ENCODE measurements at regions not wholly inside any gene's neighbourhood (a gene's known extent, or its start where the extent isn't known, plus 50 kb on each side); places are given as distances from the start of the nearest gene placed in this dataset.
"Not testable (repeated sequence)": the region's sequence is repeated elsewhere in the genome, so short reads cannot be mapped to it uniquely, and the experiment has no call there.

DNA sequence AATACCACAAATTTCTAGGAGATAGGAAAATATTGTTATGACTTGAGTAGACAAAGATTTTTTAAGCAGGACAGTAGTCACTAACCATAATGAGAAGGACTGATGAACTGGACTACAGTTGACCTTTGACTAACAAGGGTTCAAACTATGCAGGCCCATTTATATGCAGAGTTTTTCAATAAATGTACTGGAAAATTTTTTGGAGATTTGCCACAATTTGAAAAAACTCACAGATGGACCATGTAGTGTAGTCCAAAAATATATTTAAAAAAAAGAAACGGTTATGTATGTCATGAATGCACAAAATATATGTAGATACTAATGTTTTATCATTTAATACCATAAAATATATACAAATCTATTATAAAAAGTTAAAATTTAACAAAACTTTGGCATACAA, 151.8 kb downstream of the LRRN1 start:
- no peak overlapping the region for H3K9ac ChIP-seq (ENCODE audit: insufficient read depth, low read length, poor library complexity, severe bottlenecking)

DNA sequence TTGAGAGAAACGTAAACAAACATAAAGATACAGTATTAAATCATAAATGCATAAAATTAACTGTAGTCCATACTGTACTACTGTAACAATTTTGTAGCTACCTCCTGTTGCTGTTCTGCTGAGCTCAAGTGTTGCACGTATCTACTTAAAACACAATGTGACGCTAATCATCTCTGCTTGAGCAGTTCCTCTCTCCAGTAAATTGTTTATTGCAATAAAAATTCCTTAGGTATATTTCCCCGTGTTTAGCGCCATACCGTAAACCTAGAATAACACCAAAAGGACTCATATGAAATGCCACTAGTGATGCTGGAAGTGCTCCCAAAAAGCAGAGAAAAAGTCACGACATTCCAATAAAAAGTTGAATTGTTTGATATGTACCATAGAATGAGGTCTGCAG, 152.3 kb downstream of the LRRN1 start:
- no peak overlapping the region for H3K9ac ChIP-seq (ENCODE audit: insufficient read depth, low read length, poor library complexity, severe bottlenecking)
- intact Hi-C loops (cut with micrococcal nuclease) = no loop called here
- H3K4me2 ChIP-seq (replicated peaks; ENCODE audit: extremely low read depth, low read length, poor library complexity, severe bottlenecking) = no peak overlapping the region
- H3K27ac ChIP-seq (ENCODE audit: low read depth in 1 of 2, low read length in 2 of 2) = no peak overlapping the region
- TF ChIP-seq, protein P1, sequence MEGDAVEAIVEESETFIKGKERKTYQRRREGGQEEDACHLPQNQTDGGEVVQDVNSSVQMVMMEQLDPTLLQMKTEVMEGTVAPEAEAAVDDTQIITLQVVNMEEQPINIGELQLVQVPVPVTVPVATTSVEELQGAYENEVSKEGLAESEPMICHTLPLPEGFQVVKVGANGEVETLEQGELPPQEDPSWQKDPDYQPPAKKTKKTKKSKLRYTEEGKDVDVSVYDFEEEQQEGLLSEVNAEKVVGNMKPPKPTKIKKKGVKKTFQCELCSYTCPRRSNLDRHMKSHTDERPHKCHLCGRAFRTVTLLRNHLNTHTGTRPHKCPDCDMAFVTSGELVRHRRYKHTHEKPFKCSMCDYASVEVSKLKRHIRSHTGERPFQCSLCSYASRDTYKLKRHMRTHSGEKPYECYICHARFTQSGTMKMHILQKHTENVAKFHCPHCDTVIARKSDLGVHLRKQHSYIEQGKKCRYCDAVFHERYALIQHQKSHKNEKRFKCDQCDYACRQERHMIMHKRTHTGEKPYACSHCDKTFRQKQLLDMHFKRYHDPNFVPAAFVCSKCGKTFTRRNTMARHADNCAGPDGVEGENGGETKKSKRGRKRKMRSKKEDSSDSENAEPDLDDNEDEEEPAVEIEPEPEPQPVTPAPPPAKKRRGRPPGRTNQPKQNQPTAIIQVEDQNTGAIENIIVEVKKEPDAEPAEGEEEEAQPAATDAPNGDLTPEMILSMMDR (IDR thresholded peaks at IDR 0.05) = no peak
- no peak for DNase-seq
- no peaks in the 10 kb centered on the region for H3K27me3 ChIP-seq (ENCODE audit: control insufficient read depth in 2 of 2, insufficient read depth in 2 of 2, low read length in 2 of 2)
- H3K36me3 ChIP-seq (replicated peaks in 1 of 2; ENCODE audit: control insufficient read depth in 1 of 2, insufficient read depth in 2 of 2, low read length in 2 of 2) = no peaks in the 10 kb centered on the region
- Mint-ChIP-seq H3K9me3 (peaks cover 0 to 5% (median 4%) of the 10 kb centered on the region in 7 donors), H3K4me3 (no peak overlapping the region), H3K4me1 (no peaks in the 10 kb centered on the region), H3K27ac (no peak overlapping the region), H3K36me3 (no peaks in the 10 kb centered on the region), H3K27me3 (ENCODE audit: low read depth in 3 of 3) (no peaks in the 10 kb centered on the region)
- H4K20me1 ChIP-seq (ENCODE audit: insufficient read depth, low read length) = no peaks in the 10 kb centered on the region
- H3K4me1 ChIP-seq (ENCODE audit: control insufficient read depth in 1 of 2, insufficient read depth in 2 of 2, low read length in 2 of 2) = no peaks in the 10 kb centered on the region
- WGBS (ENCODE audit: insufficient coverage) = no CpG with 5 or more reads among the region's 7 CpGs
- H3K4me3 ChIP-seq (replicated peaks in 1 of 3; ENCODE audit: low read depth in 2 of 3, low read length in 3 of 3) = no peak overlapping the region
- H3K79me2 ChIP-seq (ENCODE audit: insufficient read depth, low read length) = no peaks in the 10 kb centered on the region
- H3K9me3 ChIP-seq (replicated peaks in 1 of 2; ENCODE audit: control insufficient read depth in 1 of 2, insufficient read depth in 1 of 2, low read length in 2 of 2) = no peaks in the 10 kb centered on the region
- no peak overlapping the region for H2AFZ ChIP-seq (ENCODE audit: insufficient read depth, low read depth, low read length, poor library complexity, severe bottlenecking)

More for the DNA sequence above, 151.8 kb downstream of the LRRN1 start:
- Mint-ChIP-seq H3K27ac (no peak overlapping the region), H3K27me3 (ENCODE audit: low read depth in 3 of 3) (no peaks in the 10 kb centered on the region), H3K4me3 (no peak overlapping the region), H3K4me1 (no peaks in the 10 kb centered on the region), H3K9me3 (peaks cover 0 to 6% (median 4%) of the 10 kb centered on the region in 7 donors), H3K36me3 (no peaks in the 10 kb centered on the region)
- WGBS (ENCODE audit: insufficient coverage) = no CpG with 5 or more reads among the region's 1 CpG
- no peaks in the 10 kb centered on the region for H4K20me1 ChIP-seq (ENCODE audit: insufficient read depth, low read length)
- intact Hi-C loops (cut with micrococcal nuclease) = no loop called here
- no peaks in the 10 kb centered on the region for H3K79me2 ChIP-seq (ENCODE audit: insufficient read depth, low read length)
- H3K27ac ChIP-seq (ENCODE audit: low read depth in 1 of 2, low read length in 2 of 2) = no peak overlapping the region
- no peak overlapping the region for H3K4me2 ChIP-seq (replicated peaks; ENCODE audit: extremely low read depth, low read length, poor library complexity, severe bottlenecking)
- H3K36me3 ChIP-seq (replicated peaks in 1 of 2; ENCODE audit: control insufficient read depth in 1 of 2, insufficient read depth in 2 of 2, low read length in 2 of 2) = no peaks in the 10 kb centered on the region
- H3K27me3 ChIP-seq (ENCODE audit: control insufficient read depth in 2 of 2, insufficient read depth in 2 of 2, low read length in 2 of 2) = no peaks in the 10 kb centered on the region
- no peaks in the 10 kb centered on the region for H3K4me1 ChIP-seq (ENCODE audit: control insufficient read depth in 1 of 2, insufficient read depth in 2 of 2, low read length in 2 of 2)
- H3K9me3 ChIP-seq (replicated peaks in 1 of 2; ENCODE audit: control insufficient read depth in 1 of 2, insufficient read depth in 1 of 2, low read length in 2 of 2) = no peaks in the 10 kb centered on the region
- no peak overlapping the region for H3K4me3 ChIP-seq (replicated peaks in 1 of 3; ENCODE audit: low read depth in 2 of 3, low read length in 3 of 3)
- TF ChIP-seq, protein P1 (IDR thresholded peaks at IDR 0.05) = no peak
- DNase-seq = no peak
- no peak overlapping the region for H2AFZ ChIP-seq (ENCODE audit: insufficient read depth, low read depth, low read length, poor library complexity, severe bottlenecking)

DNA sequence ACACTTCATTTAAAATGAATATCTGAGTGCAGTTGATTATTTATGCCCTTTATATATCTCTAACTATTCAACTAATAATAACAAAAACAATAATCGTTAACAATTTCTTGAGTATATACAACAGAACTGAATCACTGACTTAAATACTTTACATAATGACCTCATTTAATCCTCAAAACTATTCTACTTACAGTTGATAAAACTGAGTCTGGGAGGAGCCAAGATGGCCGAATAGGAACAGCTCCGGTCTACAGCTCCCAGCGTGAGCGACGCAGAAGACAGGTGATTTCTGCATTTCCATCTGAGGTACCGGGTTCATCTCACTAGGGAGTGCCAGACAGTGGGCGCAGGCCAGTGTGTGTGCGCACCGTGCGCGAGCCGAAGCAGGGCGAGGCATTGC, 163.6 kb downstream of the LRRN1 start:
- H3K4me1 ChIP-seq (ENCODE audit: control insufficient read depth in 1 of 2, insufficient read depth in 2 of 2, low read length in 2 of 2); H3K4me2 ChIP-seq (replicated peaks; ENCODE audit: extremely low read depth, low read length, poor library complexity, severe bottlenecking); H3K27me3 ChIP-seq (ENCODE audit: control insufficient read depth in 2 of 2, insufficient read depth in 2 of 2, low read length in 2 of 2); H3K9ac ChIP-seq (ENCODE audit: insufficient read depth, low read length, poor library complexity, severe bottlenecking); H3K27ac ChIP-seq (ENCODE audit: low read depth in 1 of 2, low read length in 2 of 2); H3K9me3 Mint-ChIP-seq; H3K27ac Mint-ChIP-seq; H4K20me1 ChIP-seq (ENCODE audit: insufficient read depth, low read length); H3K4me3 ChIP-seq (replicated peaks in 1 of 3; ENCODE audit: low read depth in 2 of 3, low read length in 3 of 3); H3K4me1 Mint-ChIP-seq; H3K79me2 ChIP-seq (ENCODE audit: insufficient read depth, low read length); H3K4me3 Mint-ChIP-seq; DNase-seq; H3K36me3 Mint-ChIP-seq; H2AFZ ChIP-seq (ENCODE audit: insufficient read depth, low read depth, low read length, poor library complexity, severe bottlenecking); intact Hi-C loops (cut with micrococcal nuclease); H3K9me3 ChIP-seq (replicated peaks in 1 of 2; ENCODE audit: control insufficient read depth in 1 of 2, insufficient read depth in 1 of 2, low read length in 2 of 2); H3K27me3 Mint-ChIP-seq (ENCODE audit: low read depth in 3 of 3); H3K36me3 ChIP-seq (replicated peaks in 1 of 2; ENCODE audit: control insufficient read depth in 1 of 2, insufficient read depth in 2 of 2, low read length in 2 of 2): not testable (repeated sequence)
- WGBS (ENCODE audit: insufficient coverage) = no CpG with 5 or more reads among the region's 14 CpGs
